ENCODE measurements at regions not wholly inside any gene's neighbourhood (a gene's known extent, or its start where the extent isn't known, plus 50 kb on each side); places are given as distances from the start of the nearest gene placed in this dataset.
"Not testable (repeated sequence)": the region's sequence is repeated elsewhere in the genome, so short reads cannot be mapped to it uniquely, and the experiment has no call there.

- H3K27me3 ChIP-seq (ENCODE audit: control insufficient read depth in 1 of 2, insufficient read depth in 2 of 2, low read length in 2 of 2): no peaks in the 10 kb centered on the region
- peaks cover 0 to 4% of the 10 kb centered on the region in 2 donors for H3K9me3 ChIP-seq (ENCODE audit: control insufficient read depth in 1 of 2, low read length in 2 of 2)
- no peaks in the 10 kb centered on the region for H3K36me3 ChIP-seq (ENCODE audit: control insufficient read depth in 1 of 2, insufficient read depth in 2 of 2, low read length in 2 of 2)
- H3K27ac ChIP-seq (ENCODE audit: low read depth, low read length): no peak overlapping the region
- no peaks in the 10 kb centered on the region for H3K4me1 ChIP-seq (ENCODE audit: control insufficient read depth in 1 of 2, insufficient read depth in 2 of 2, low read length in 2 of 2)
- H3K4me3 ChIP-seq (ENCODE audit: low read depth in 1 of 2, low read length in 2 of 2): no peak overlapping the region
- no peak overlapping the region for H3K9ac ChIP-seq (ENCODE audit: low read depth in 1 of 2, low read length in 2 of 2)
These were observed 120.4 kb downstream of the CHD9NB start for GRCh38 chr16:52932321-52932720.

GRCh38 chr16:52929478-52930400, 123.0 kb downstream of the CHD9NB start:
- Histone ChIP-seq H3K36me3 (ENCODE audit: control insufficient read depth in 1 of 2, insufficient read depth in 2 of 2, low read length in 2 of 2) (no peaks in the 10 kb centered on the region), H3K27ac (ENCODE audit: low read depth, low read length) (no peak overlapping the region), H3K9me3 (ENCODE audit: control insufficient read depth in 1 of 2, low read length in 2 of 2) (peaks cover 0 to 4% of the 10 kb centered on the region in 2 donors), H3K4me3 (ENCODE audit: low read depth in 1 of 2, low read length in 2 of 2) (no peak overlapping the region), H3K4me1 (ENCODE audit: control insufficient read depth in 1 of 2, insufficient read depth in 2 of 2, low read length in 2 of 2) (no peaks in the 10 kb centered on the region), H3K27me3 (ENCODE audit: control insufficient read depth in 1 of 2, insufficient read depth in 2 of 2, low read length in 2 of 2) (no peaks in the 10 kb centered on the region), H3K9ac (ENCODE audit: low read depth in 1 of 2, low read length in 2 of 2) (no peak overlapping the region)

- no peak overlapping the region for H3K9ac ChIP-seq (ENCODE audit: low read depth in 1 of 2, low read length in 2 of 2)
- H3K4me3 ChIP-seq (ENCODE audit: low read depth in 1 of 2, low read length in 2 of 2): no peak overlapping the region
- H3K4me1 ChIP-seq (ENCODE audit: control insufficient read depth in 1 of 2, insufficient read depth in 2 of 2, low read length in 2 of 2): no peaks in the 10 kb centered on the region
- H3K36me3 ChIP-seq (ENCODE audit: control insufficient read depth in 1 of 2, insufficient read depth in 2 of 2, low read length in 2 of 2): no peaks in the 10 kb centered on the region
- H3K9me3 ChIP-seq (ENCODE audit: control insufficient read depth in 1 of 2, low read length in 2 of 2): peaks cover 0 to 4% of the 10 kb centered on the region in 2 donors
- no peak overlapping the region for H3K27ac ChIP-seq (ENCODE audit: low read depth, low read length)
- H3K27me3 ChIP-seq (ENCODE audit: control insufficient read depth in 1 of 2, insufficient read depth in 2 of 2, low read length in 2 of 2): no peaks in the 10 kb centered on the region
These were observed 123.7 kb downstream of the CHD9NB start for GRCh38 chr16:52928955-52929354.

GRCh38 chr16:52925143-52925542, 127.6 kb downstream of the CHD9NB start:
- H3K36me3 ChIP-seq (ENCODE audit: control insufficient read depth in 1 of 2, insufficient read depth in 2 of 2, low read length in 2 of 2): no peaks in the 10 kb centered on the region
- no peaks in the 10 kb centered on the region for H3K9me3 ChIP-seq (ENCODE audit: control insufficient read depth in 1 of 2, low read length in 2 of 2)
- no peak overlapping the region for H3K9ac ChIP-seq (ENCODE audit: low read depth in 1 of 2, low read length in 2 of 2)
- no peak overlapping the region for H3K4me3 ChIP-seq (ENCODE audit: low read depth in 1 of 2, low read length in 2 of 2)
- H3K4me1 ChIP-seq (ENCODE audit: control insufficient read depth in 1 of 2, insufficient read depth in 2 of 2, low read length in 2 of 2): no peaks in the 10 kb centered on the region
- H3K27me3 ChIP-seq (ENCODE audit: control insufficient read depth in 1 of 2, insufficient read depth in 2 of 2, low read length in 2 of 2): no peaks in the 10 kb centered on the region
- H3K27ac ChIP-seq (ENCODE audit: low read depth, low read length): no peak overlapping the region

GRCh38 chr16:52924162-52924561, 128.5 kb downstream of the CHD9NB start:
- Histone ChIP-seq H3K9ac (ENCODE audit: low read depth in 1 of 2, low read length in 2 of 2) (no peak overlapping the region), H3K4me3 (ENCODE audit: low read depth in 1 of 2, low read length in 2 of 2) (no peak overlapping the region), H3K9me3 (ENCODE audit: control insufficient read depth in 1 of 2, low read length in 2 of 2) (no peaks in the 10 kb centered on the region), H3K36me3 (ENCODE audit: control insufficient read depth in 1 of 2, insufficient read depth in 2 of 2, low read length in 2 of 2) (no peaks in the 10 kb centered on the region), H3K27me3 (ENCODE audit: control insufficient read depth in 1 of 2, insufficient read depth in 2 of 2, low read length in 2 of 2) (no peaks in the 10 kb centered on the region), H3K4me1 (ENCODE audit: control insufficient read depth in 1 of 2, insufficient read depth in 2 of 2, low read length in 2 of 2) (no peaks in the 10 kb centered on the region), H3K27ac (ENCODE audit: low read depth, low read length) (no peak overlapping the region)

- Histone ChIP-seq H3K9me3 (ENCODE audit: control insufficient read depth in 1 of 2, low read length in 2 of 2) (no peaks in the 10 kb centered on the region), H3K27ac (ENCODE audit: low read depth, low read length) (no peak overlapping the region), H3K4me3 (ENCODE audit: low read depth in 1 of 2, low read length in 2 of 2) (no peak overlapping the region), H3K27me3 (ENCODE audit: control insufficient read depth in 1 of 2, insufficient read depth in 2 of 2, low read length in 2 of 2) (no peaks in the 10 kb centered on the region), H3K4me1 (ENCODE audit: control insufficient read depth in 1 of 2, insufficient read depth in 2 of 2, low read length in 2 of 2) (no peaks in the 10 kb centered on the region), H3K36me3 (ENCODE audit: control insufficient read depth in 1 of 2, insufficient read depth in 2 of 2, low read length in 2 of 2) (no peaks in the 10 kb centered on the region), H3K9ac (ENCODE audit: low read depth in 1 of 2, low read length in 2 of 2) (no peak overlapping the region)
These were observed 131.6 kb downstream of the CHD9NB start for GRCh38 chr16:52921104-52921503.

GRCh38 chr16:52920331-52920730, 132.4 kb downstream of the CHD9NB start:
- Histone ChIP-seq H3K36me3 (ENCODE audit: control insufficient read depth in 1 of 2, insufficient read depth in 2 of 2, low read length in 2 of 2) (no peaks in the 10 kb centered on the region), H3K27ac (ENCODE audit: low read depth, low read length) (no peak overlapping the region), H3K4me1 (ENCODE audit: control insufficient read depth in 1 of 2, insufficient read depth in 2 of 2, low read length in 2 of 2) (no peaks in the 10 kb centered on the region), H3K4me3 (ENCODE audit: low read depth in 1 of 2, low read length in 2 of 2) (no peak overlapping the region), H3K9ac (ENCODE audit: low read depth in 1 of 2, low read length in 2 of 2) (no peak overlapping the region), H3K9me3 (ENCODE audit: control insufficient read depth in 1 of 2, low read length in 2 of 2) (no peaks in the 10 kb centered on the region), H3K27me3 (ENCODE audit: control insufficient read depth in 1 of 2, insufficient read depth in 2 of 2, low read length in 2 of 2) (no peaks in the 10 kb centered on the region)

- H3K9me3 ChIP-seq (ENCODE audit: control insufficient read depth in 1 of 2, low read length in 2 of 2): no peaks in the 10 kb centered on the region
- H3K36me3 ChIP-seq (ENCODE audit: control insufficient read depth in 1 of 2, insufficient read depth in 2 of 2, low read length in 2 of 2): no peaks in the 10 kb centered on the region
- H3K27ac ChIP-seq (ENCODE audit: low read depth, low read length): no peak overlapping the region
- H3K9ac ChIP-seq (ENCODE audit: low read depth in 1 of 2, low read length in 2 of 2): no peak overlapping the region
- no peaks in the 10 kb centered on the region for H3K27me3 ChIP-seq (ENCODE audit: control insufficient read depth in 1 of 2, insufficient read depth in 2 of 2, low read length in 2 of 2)
- H3K4me1 ChIP-seq (ENCODE audit: control insufficient read depth in 1 of 2, insufficient read depth in 2 of 2, low read length in 2 of 2): no peaks in the 10 kb centered on the region
- no peak overlapping the region for H3K4me3 ChIP-seq (ENCODE audit: low read depth in 1 of 2, low read length in 2 of 2)
These were observed 138.3 kb downstream of the CHD9NB start for GRCh38 chr16:52914428-52914827.

GRCh38 chr16:52912565-52913173, 140.0 kb downstream of the CHD9NB start:
- Histone ChIP-seq H3K9me3 (ENCODE audit: control insufficient read depth in 1 of 2, low read length in 2 of 2) (no peaks in the 10 kb centered on the region), H3K9ac (ENCODE audit: low read depth in 1 of 2, low read length in 2 of 2) (no peak overlapping the region), H3K4me1 (ENCODE audit: control insufficient read depth in 1 of 2, insufficient read depth in 2 of 2, low read length in 2 of 2) (no peaks in the 10 kb centered on the region), H3K27ac (ENCODE audit: low read depth, low read length) (no peak overlapping the region), H3K36me3 (ENCODE audit: control insufficient read depth in 1 of 2, insufficient read depth in 2 of 2, low read length in 2 of 2) (no peaks in the 10 kb centered on the region), H3K27me3 (ENCODE audit: control insufficient read depth in 1 of 2, insufficient read depth in 2 of 2, low read length in 2 of 2) (no peaks in the 10 kb centered on the region), H3K4me3 (ENCODE audit: low read depth in 1 of 2, low read length in 2 of 2) (no peak overlapping the region)

GRCh38 chr16:52908057-52908456, 144.6 kb downstream of the CHD9NB start:
- not testable (repeated sequence) for H3K4me1 ChIP-seq (ENCODE audit: control insufficient read depth in 1 of 2, insufficient read depth in 2 of 2, low read length in 2 of 2); H3K9me3 ChIP-seq (ENCODE audit: control insufficient read depth in 1 of 2, low read length in 2 of 2); H3K4me3 ChIP-seq (ENCODE audit: low read depth in 1 of 2, low read length in 2 of 2); H3K27ac ChIP-seq (ENCODE audit: low read depth, low read length); H3K9ac ChIP-seq (ENCODE audit: low read depth in 1 of 2, low read length in 2 of 2); H3K36me3 ChIP-seq (ENCODE audit: control insufficient read depth in 1 of 2, insufficient read depth in 2 of 2, low read length in 2 of 2); H3K27me3 ChIP-seq (ENCODE audit: control insufficient read depth in 1 of 2, insufficient read depth in 2 of 2, low read length in 2 of 2)

Data from duodenal mucosa (tissue), 2 donors.